IMR-90 (cell line): ENCODE measurements at regions not wholly inside any gene's neighbourhood (a gene's known extent, or its start where the extent isn't known, plus 50 kb on each side); places are given as distances from the start of the nearest gene placed in this dataset.

Experiments used
- ATAC-seq: fragments of 200-7000 bp; cut with Tn5 transposase; 2 replicates; pipeline ENCODE4 v1.9.1; 2020; ENCODE audit warnings: low read depth, mild to moderate bottlenecking, moderate library complexity
- BruUV-seq: library from RNA; stranded (reverse); fragments of 400-500 nt; replicated peaks from 2 replicates; lab custom pipeline; 2021; lab: Mats Ljungman, UMichigan
- CTCF ChIA-PET: fragments of 300-600 bp; formaldehyde crosslinking; extraction: SDS; loops from one replicate; lab custom pipeline; 2021; ENCODE audit warnings: antibody characterized with exemption; lab: Yijun Ruan, JAX
- POLR2A ChIA-PET: fragments of 300-600 bp; sonication (Branson Sonifier 250); formaldehyde crosslinking; loops from one replicate; lab custom pipeline; 2022; ENCODE audit warnings: antibody characterized with exemption; ENCODE audit not compliant: unreplicated experiment; lab: Charles Lee
- DNase-seq: peaks from one replicate; pipeline ENCODE4 v3.0.0; 2013
- H2AFZ ChIP-seq: replicated peaks from 2 replicates; pipeline ENCODE3; 2013; ENCODE audit warnings: low read length, mild to moderate bottlenecking; ENCODE audit not compliant: poor library complexity
- H2AK5ac ChIP-seq: 2 replicates; pipeline ENCODE4 v1.6.1; 2013; ENCODE audit warnings: low read depth, low read length, inconsistent platforms
- H2AK9ac ChIP-seq: replicated peaks from 2 replicates; pipeline ENCODE3; 2013; ENCODE audit warnings: mild to moderate bottlenecking, low read depth, low read length, moderate library complexity; ENCODE audit not compliant: poor library complexity
- H2BK120ac ChIP-seq: 2 replicates; pipeline ENCODE4 v1.6.1; 2013; ENCODE audit warnings: low read depth, low read length, inconsistent platforms
- H2BK15ac ChIP-seq: 3 replicates; pipeline ENCODE4 v1.6.1; 2013; ENCODE audit warnings: low read depth, low read length, inconsistent platforms
- H2BK20ac ChIP-seq: 2 replicates; pipeline ENCODE4 v1.6.1; 2013; ENCODE audit warnings: low read depth, mild to moderate bottlenecking, inconsistent platforms, low read length, moderate library complexity
- H2BK5ac ChIP-seq: 2 replicates; pipeline ENCODE4 v1.6.1; 2013; ENCODE audit warnings: mild to moderate bottlenecking, low read depth, low read length, inconsistent platforms; ENCODE audit not compliant: poor library complexity, severe bottlenecking
- H3K14ac ChIP-seq: replicated peaks from 2 replicates; pipeline ENCODE4 v1.6.1; 2013; ENCODE audit warnings: low read depth, low read length, inconsistent platforms
- H3K18ac ChIP-seq: 2 replicates; pipeline ENCODE4 v1.6.1; 2013; ENCODE audit warnings: low read depth, low read length, control low read depth
- H3K23ac ChIP-seq: 2 replicates; pipeline ENCODE4 v1.6.1; 2013; ENCODE audit warnings: low read depth, low read length, inconsistent platforms
- H3K27ac ChIP-seq: 2 replicates; pipeline ENCODE4 v1.5.1; 2013; ENCODE audit warnings: mild to moderate bottlenecking, control low read depth, low read length; ENCODE audit not compliant: insufficient read depth
- H3K27me3 ChIP-seq: 2 replicates; pipeline ENCODE4 v1.6.1; 2013; ENCODE audit warnings: low read length; ENCODE audit not compliant: control insufficient read depth, insufficient read depth
- H3K36me3 ChIP-seq: 2 replicates; pipeline ENCODE4 v1.6.1; 2013; ENCODE audit warnings: low read length, mixed read lengths; ENCODE audit not compliant: control insufficient read depth, insufficient read depth
- H3K4ac ChIP-seq: 2 replicates; pipeline ENCODE4 v1.6.1; 2013; ENCODE audit warnings: low read depth, low read length, inconsistent platforms
- H3K4me1 ChIP-seq: 2 replicates; pipeline ENCODE4 v1.6.1; 2013; ENCODE audit warnings: low read length, mixed read lengths; ENCODE audit not compliant: control insufficient read depth, insufficient read depth
- H3K4me2 ChIP-seq: 2 replicates; pipeline ENCODE4 v1.6.1; 2013; ENCODE audit warnings: low read depth, mild to moderate bottlenecking, control low read depth, low read length, moderate library complexity
- H3K4me3 ChIP-seq: 2 replicates; pipeline ENCODE4 v1.5.1; 2013; ENCODE audit warnings: low read depth, mild to moderate bottlenecking, control low read depth, low read length, moderate library complexity; ENCODE audit not compliant: insufficient read depth
- H3K56ac ChIP-seq: 2 replicates; pipeline ENCODE4 v1.6.1; 2013; ENCODE audit warnings: low read length, inconsistent platforms; ENCODE audit not compliant: insufficient read depth; ENCODE audit errors: extremely low read depth
- H3K79me1 ChIP-seq, 2 experiments: 2 replicates each; pipeline ENCODE4 v1.6.1; 2013; ENCODE audit warnings: low read length in 2 of 2, inconsistent platforms in 1 of 2, low read depth in 1 of 2
- H3K9ac ChIP-seq: 2 replicates; pipeline ENCODE4 v1.6.1; 2013; ENCODE audit warnings: low read depth, low read length, control low read depth
- H3K9me1 ChIP-seq: 2 replicates; pipeline ENCODE4 v1.6.1; 2013; ENCODE audit warnings: low read length, inconsistent platforms; ENCODE audit not compliant: insufficient read depth
- H3K9me3 ChIP-seq: 2 replicates; pipeline ENCODE4 v1.6.1; 2013; ENCODE audit warnings: low read length; ENCODE audit not compliant: control insufficient read depth, insufficient read depth
- H4K20me1 ChIP-seq: 2 replicates; pipeline ENCODE4 v1.6.1; 2013; ENCODE audit warnings: low read length, inconsistent platforms; ENCODE audit not compliant: insufficient read depth
- H4K5ac ChIP-seq: 2 replicates; pipeline ENCODE4 v1.6.1; 2013; ENCODE audit warnings: mild to moderate bottlenecking, low read depth, low read length, control low read depth
- H4K8ac ChIP-seq, 2 experiments: 2 replicates each; pipeline ENCODE4 v1.6.1; 2013; ENCODE audit warnings: low read depth in 2 of 2, low read length in 2 of 2, control low read depth in 1 of 2, inconsistent platforms in 1 of 2
- H4K91ac ChIP-seq: 2 replicates; pipeline ENCODE4 v1.6.1; 2013; ENCODE audit warnings: low read depth, low read length, inconsistent platforms; ENCODE audit not compliant: insufficient read depth
- BHLHE40 ChIP-seq: fragments of 150-350 bp; IDR thresholded peaks from 2 replicates; pipeline ENCODE4 v1.6.1; 2016; ENCODE audit warnings: mild to moderate bottlenecking, low read depth, low read length
- CHD1 ChIP-seq: IDR thresholded peaks from 2 replicates; pipeline ENCODE4 v1.6.1; 2012; ENCODE audit warnings: low read depth, low read length, improper control_type of control experiment
- CTCF ChIP-seq: conservative IDR thresholded peaks from 2 replicates; pipeline ENCODE4 v1.5.1; 2012; ENCODE audit warnings: mild to moderate bottlenecking, low read depth, low read length, improper control_type of control experiment
- ELK1 ChIP-seq: fragments of 150-350 bp; IDR thresholded peaks from 2 replicates; pipeline ENCODE4 v1.6.1; 2016; ENCODE audit warnings: low read depth, mild to moderate bottlenecking, low read length, moderate library complexity, borderline replicate concordance
- FOS ChIP-seq: fragments of 150-350 bp; IDR thresholded peaks from 2 replicates; pipeline ENCODE4 v1.6.1; 2016; ENCODE audit warnings: low read depth, low read length
- MAZ ChIP-seq: IDR thresholded peaks from 2 replicates; pipeline ENCODE4 v1.6.1; 2012; ENCODE audit warnings: low read depth, mild to moderate bottlenecking, low read length, improper control_type of control experiment, moderate library complexity, borderline replicate concordance
- NFE2L2 ChIP-seq: fragments of 150-350 bp; IDR thresholded peaks from 2 replicates; pipeline ENCODE4 v1.6.1; 2016; ENCODE audit warnings: low read depth, mild to moderate bottlenecking, low read length
- POLR2A ChIP-seq: IDR thresholded peaks from 2 replicates; pipeline ENCODE4 v1.6.1; 2012; ENCODE audit warnings: mild to moderate bottlenecking, low read depth, low read length
- RAD21 ChIP-seq: IDR thresholded peaks from 2 replicates; pipeline ENCODE4 v1.6.1; 2012; ENCODE audit warnings: low read length, improper control_type of control experiment
- USF2 ChIP-seq: fragments of 150-350 bp; IDR thresholded peaks from 2 replicates; pipeline ENCODE4 v1.6.1; 2017; ENCODE audit warnings: mild to moderate bottlenecking, antibody characterized with exemption, low read length, low read depth
- WGBS, 2 experiments: methylation state at CpG; one replicate each; pipeline versions ENCODE4 v1.1.5 to v1.1.7; 2013; ENCODE audit warnings: missing lambda C conversion rate in 2 of 2; ENCODE audit not compliant: insufficient read length in 1 of 2; ENCODE audit errors: extremely low coverage in 2 of 2; 5-methylcytosine and 5-hydroxymethylcytosine counted together
- dilution Hi-C: fragments of 300-500 bp; cut with HindIII; formaldehyde crosslinking; loops from one replicate; pipeline ENCODE4 v1.14.3; 2018; ENCODE audit warnings: low sequenced_read_pairs; ENCODE audit not compliant: unreplicated experiment
- in situ Hi-C: fragments of 300-500 bp; cut with MboI; formaldehyde crosslinking; loops from 3 replicates; pipeline ENCODE4 v1.14.3; 2019; ENCODE audit warnings: low sequenced_read_pairs, inconsistent platforms, mixed read lengths
- intact Hi-C: fragments of 100-400 bp; cut with micrococcal nuclease; formaldehyde crosslinking; loops from 2 replicates; pipeline ENCODE4 v1.10.0; 2022

- DNase-seq (no peak), ATAC-seq (no peak)
- Histone ChIP-seq H3K79me1 (no peaks in the 10 kb centered on the region), H3K14ac (no peak overlapping the region), H3K4me2 (no peak overlapping the region), H3K18ac (no peak overlapping the region), H3K9me1 (no peaks in the 10 kb centered on the region), H3K56ac (no peak overlapping the region), H2BK120ac (no peak overlapping the region), H2BK15ac (no peak overlapping the region), H3K27me3 (no peaks in the 10 kb centered on the region), H2BK20ac (no peak overlapping the region), H2AK5ac (no peak overlapping the region), H2AFZ (no peak overlapping the region), H3K4me3 (no peak overlapping the region), H2AK9ac (no peak overlapping the region), H4K5ac (no peak overlapping the region), H2BK5ac (no peak overlapping the region), H3K4ac (no peak overlapping the region), H3K9me3 (no peaks in the 10 kb centered on the region), H4K8ac (no peak overlapping the region), H3K27ac (no peak overlapping the region), H3K9ac (no peak overlapping the region), H4K91ac (no peak overlapping the region), H3K36me3 (no peaks in the 10 kb centered on the region), H3K23ac (no peak overlapping the region), H4K20me1 (no peaks in the 10 kb centered on the region), H3K4me1 (no peaks in the 10 kb centered on the region)
- in situ Hi-C loops: no loop called here
- no peak for TF ChIP-seq CHD1
- TF ChIP-seq MAZ: no peak
- TF ChIP-seq FOS: no peak
- no peak for TF ChIP-seq ELK1
- TF ChIP-seq POLR2A: no peak
- no peak for TF ChIP-seq CTCF
- no peak for TF ChIP-seq BHLHE40
- no peak for TF ChIP-seq NFE2L2
- no peak for TF ChIP-seq RAD21
- no peak for TF ChIP-seq USF2
- BruUV-seq: no TSS peak
- POLR2A ChIA-PET: no interaction called here
- dilution Hi-C loops: no loop called here
- intact Hi-C loops: no loop called here
- CTCF ChIA-PET: no interaction called here
- WGBS, 2 experiments: no CpG with 5 or more reads among the region's 6 CpGs
Measured at GRCh38 chr6:21511891-21512550, 81.5 kb upstream of the SOX4 start.
